Smooth muscle cell (in vitro differentiated cells): ENCODE measurements at regions not wholly inside any gene's neighbourhood (a gene's known extent, or its start where the extent isn't known, plus 50 kb on each side); places are given as distances from the start of the nearest gene placed in this dataset.
A peak's percentile ranks its signal among the peaks of the same experiment; 100 is the strongest.

Source experiments
- DNase-seq: peaks from one replicate; lab custom pipeline; 2025; ENCODE audit not compliant: unreplicated experiment; lab: John Stamatoyannopoulos, UW
- H2AFZ ChIP-seq: fragments of 200-600 bp; sonication (generic); 2 replicates; pipeline ENCODE4 v1.6.0; 2016; ENCODE audit warnings: antibody characterized with exemption, low read depth, mild to moderate bottlenecking
- H3F3A ChIP-seq: fragments of 200-600 bp; sonication (generic); 2 replicates; pipeline ENCODE4 v1.6.0; 2017; ENCODE audit warnings: antibody characterized with exemption, low read depth
- H3K27ac ChIP-seq: fragments of 200-600 bp; sonication (generic); 2 replicates; pipeline ENCODE4 v1.5.1; 2016; ENCODE audit warnings: low read depth, mild to moderate bottlenecking
- H3K27me3 ChIP-seq: fragments of 200-600 bp; sonication (generic); 2 replicates; pipeline ENCODE4 v1.6.1; 2016; ENCODE audit warnings: low read depth, mild to moderate bottlenecking
- H3K36me3 ChIP-seq: fragments of 200-600 bp; sonication (generic); 2 replicates; pipeline ENCODE4 v1.5.1; 2016; ENCODE audit warnings: low read depth
- H3K4me1 ChIP-seq: fragments of 200-600 bp; sonication (generic); 2 replicates; pipeline ENCODE4 v1.5.1; 2016; ENCODE audit warnings: low read depth
- H3K4me2 ChIP-seq: fragments of 200-600 bp; sonication (generic); 2 replicates; pipeline ENCODE4 v1.6.0; 2016; ENCODE audit warnings: mild to moderate bottlenecking
- H3K4me3 ChIP-seq: fragments of 200-600 bp; sonication (generic); 2 replicates; pipeline ENCODE4 v1.5.1; 2016; ENCODE audit warnings: mild to moderate bottlenecking
- H3K79me2 ChIP-seq: fragments of 200-600 bp; sonication (generic); 2 replicates; pipeline ENCODE4 v1.6.0; 2016; ENCODE audit warnings: low read depth, mild to moderate bottlenecking
- H3K9ac ChIP-seq: fragments of 200-600 bp; sonication (generic); 2 replicates; pipeline ENCODE4 v1.6.0; 2016; ENCODE audit warnings: low read depth
- H3K9me3 ChIP-seq: fragments of 200-600 bp; sonication (generic); replicated peaks from 2 replicates; pipeline ENCODE4 v1.5.1; 2016; ENCODE audit warnings: low read depth
- H4K20me1 ChIP-seq: fragments of 200-600 bp; sonication (generic); 2 replicates; pipeline ENCODE4 v1.6.0; 2016; ENCODE audit warnings: low read depth
- CTCF ChIP-seq: fragments of 200-600 bp; sonication (generic); IDR thresholded peaks from 2 replicates; pipeline ENCODE4 v1.5.1; 2017; ENCODE audit warnings: borderline replicate concordance, mild to moderate bottlenecking, antibody characterized with exemption; ENCODE audit not compliant: insufficient read depth, poor library complexity, severe bottlenecking
- WGBS: methylation state at CpG from one replicate; pipeline ENCODE4 v1.1.7; 2016; ENCODE audit warnings: low lambda C conversion rate; 5-methylcytosine and 5-hydroxymethylcytosine counted together

DNA sequence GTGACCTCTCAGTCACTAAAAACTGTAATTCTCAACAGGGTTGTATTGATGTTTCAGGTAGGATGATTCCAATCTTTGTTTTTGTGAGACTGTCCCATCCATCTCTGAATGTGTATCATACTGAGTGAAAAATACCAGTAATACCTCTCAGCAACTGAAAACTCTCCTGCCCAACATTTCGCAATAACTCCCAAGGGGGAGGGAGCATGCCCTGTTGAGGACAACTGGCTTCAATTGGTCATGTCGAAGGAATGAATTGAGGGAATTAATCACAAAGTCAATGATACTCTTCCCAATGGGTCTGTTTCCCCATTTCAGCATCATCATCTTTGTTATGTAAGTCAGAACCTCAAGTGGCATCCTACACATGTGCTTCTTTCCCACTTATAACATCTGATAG is 102.4 kb upstream of the E2F7 start:
- Histone ChIP-seq H2AFZ (no peak overlapping the region), H3K36me3 (no peaks in the 10 kb centered on the region), H3F3A (no peaks in the 10 kb centered on the region), H3K4me2 (no peak overlapping the region), H3K9ac (no peak overlapping the region), H3K9me3 (no peaks in the 10 kb centered on the region), H3K79me2 (no peaks in the 10 kb centered on the region), H3K4me3 (no peak overlapping the region), H3K27me3 (no peaks in the 10 kb centered on the region), H3K27ac (no peak overlapping the region), H4K20me1 (no peaks in the 10 kb centered on the region), H3K4me1 (peaks cover 16% of the 10 kb centered on the region)
- TF ChIP-seq CTCF = no peak
- no peak for DNase-seq
- WGBS = 91% methylated on average over 2 of the region's 2 CpGs

DNA sequence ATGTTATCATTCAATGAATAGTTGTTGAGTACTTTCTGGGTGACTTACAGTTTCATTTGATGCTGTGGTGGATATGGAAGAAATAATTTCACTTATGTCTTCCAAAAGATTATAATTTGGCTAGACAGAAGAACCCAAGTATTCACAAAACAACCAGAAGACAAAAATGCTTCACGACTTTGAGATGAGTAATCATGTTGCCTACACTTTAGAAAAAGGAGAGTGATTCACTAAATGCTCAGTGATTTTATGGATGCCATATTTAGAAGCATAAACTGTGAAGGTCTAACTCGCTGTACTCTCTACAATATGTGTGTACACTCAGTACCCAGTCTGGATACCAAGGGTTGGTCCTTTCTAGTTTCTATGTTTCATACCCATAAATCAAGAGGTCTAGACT is 101.3 kb upstream of the E2F7 start:
- Histone ChIP-seq H3K4me3 (no peak overlapping the region), H2AFZ (no peak overlapping the region), H3K9me3 (no peaks in the 10 kb centered on the region), H3K4me1 (peaks cover 27% of the 10 kb centered on the region), H4K20me1 (no peaks in the 10 kb centered on the region), H3K4me2 (no peak overlapping the region), H3K9ac (no peak overlapping the region), H3F3A (no peaks in the 10 kb centered on the region), H3K79me2 (no peaks in the 10 kb centered on the region), H3K27me3 (no peaks in the 10 kb centered on the region), H3K27ac (peak overlapping the region; percentile 6), H3K36me3 (no peaks in the 10 kb centered on the region)
- DNase-seq = no peak
- no peak for TF ChIP-seq CTCF
- 37% methylated on average over 2 of the region's 2 CpGs for WGBS

DNA sequence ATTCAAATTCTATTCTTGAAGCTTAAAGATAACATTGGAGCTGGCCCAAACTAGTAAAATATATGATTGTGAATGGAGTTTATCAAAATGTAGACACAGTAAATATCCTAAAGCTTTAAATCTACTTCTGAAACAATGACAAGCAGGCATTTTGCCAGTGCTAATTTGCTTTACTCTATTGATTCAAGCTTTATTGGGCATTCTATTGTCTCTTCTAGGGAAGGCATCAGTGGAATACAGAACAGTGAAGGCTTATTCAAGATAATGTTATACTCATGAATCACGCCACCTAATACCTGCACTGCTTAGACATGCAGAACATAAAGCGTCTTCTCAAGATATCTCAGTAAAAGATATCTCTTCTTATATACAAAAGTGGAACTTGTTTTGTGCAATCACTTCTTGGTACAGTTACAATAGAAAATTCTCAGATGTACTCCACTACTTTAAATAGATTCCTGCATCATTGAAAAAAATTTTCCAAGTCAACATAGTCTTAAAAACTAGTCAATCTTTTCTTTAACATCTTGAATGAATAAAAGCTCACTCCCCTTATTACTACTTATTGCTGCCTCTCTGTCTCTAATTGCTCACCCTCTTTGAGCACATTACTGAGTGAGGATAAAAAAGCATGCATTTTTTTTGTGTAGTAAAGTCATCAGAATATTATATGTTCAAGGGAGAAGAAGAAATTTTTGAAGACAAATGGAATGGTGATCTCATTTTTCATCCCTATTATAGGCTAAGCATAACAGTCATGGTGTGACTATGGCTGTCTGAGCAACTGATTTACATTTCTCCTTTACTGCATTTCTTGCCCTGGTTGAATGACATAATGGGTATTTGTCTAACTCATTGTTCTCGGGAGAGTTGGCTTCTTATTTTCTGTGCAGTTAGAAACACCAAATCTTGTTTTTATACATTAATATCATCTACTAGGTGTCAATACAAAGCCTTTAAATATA is 98.0 kb upstream of the E2F7 start:
- no peaks in the 10 kb centered on the region for H3K27me3 ChIP-seq
- no peak for TF ChIP-seq CTCF
- 80% methylated on average over 3 of the region's 3 CpGs for WGBS
- H4K20me1 ChIP-seq = no peaks in the 10 kb centered on the region
- H3K9me3 ChIP-seq = no peaks in the 10 kb centered on the region
- DNase-seq = no peak
- H3K27ac ChIP-seq = no peak overlapping the region
- no peak overlapping the region for H3K9ac ChIP-seq
- H3K4me1 ChIP-seq = peaks cover 40% of the 10 kb centered on the region
- H3K36me3 ChIP-seq = no peaks in the 10 kb centered on the region
- no peaks in the 10 kb centered on the region for H3F3A ChIP-seq
- no peak overlapping the region for H3K4me2 ChIP-seq
- H3K4me3 ChIP-seq = no peak overlapping the region
- H2AFZ ChIP-seq = peak overlapping the region; percentile 23
- H3K79me2 ChIP-seq = no peaks in the 10 kb centered on the region

DNA sequence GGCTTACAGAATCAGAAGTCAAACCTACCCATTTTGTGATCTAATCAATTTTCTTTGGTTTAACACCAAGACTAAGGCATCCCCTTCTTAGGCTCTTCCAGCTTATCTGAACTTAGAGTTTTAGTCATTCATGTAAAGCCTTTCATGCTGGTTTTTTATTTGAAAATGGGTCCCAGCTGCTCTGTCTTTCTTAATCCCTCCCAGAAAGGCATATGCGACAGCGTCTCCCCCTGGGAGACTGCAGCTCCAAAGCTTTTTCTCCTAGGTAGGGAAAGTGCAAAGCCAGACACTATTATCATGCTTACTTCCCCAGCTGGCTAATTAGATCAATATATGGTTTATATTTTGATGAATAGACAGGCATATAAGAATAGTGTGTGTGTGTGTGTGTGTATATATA is 96.6 kb upstream of the E2F7 start:
- Histone ChIP-seq H3K27me3 (no peaks in the 10 kb centered on the region), H2AFZ (no peak overlapping the region), H3K4me2 (peak overlapping the region; percentile 30), H3K9ac (no peak overlapping the region), H3K27ac (no peak overlapping the region), H3K4me1 (peaks cover 40% of the 10 kb centered on the region), H3F3A (no peaks in the 10 kb centered on the region), H3K9me3 (no peaks in the 10 kb centered on the region), H3K79me2 (no peaks in the 10 kb centered on the region), H3K4me3 (no peak overlapping the region), H3K36me3 (no peaks in the 10 kb centered on the region), H4K20me1 (no peaks in the 10 kb centered on the region)
- WGBS = 7% methylated on average over 2 of the region's 2 CpGs
- DNase-seq = no peak
- no peak for TF ChIP-seq CTCF
